ENCODE measurements at regions not wholly inside any gene's neighbourhood (a gene's known extent, or its start where the extent isn't known, plus 50 kb on each side); places are given as distances from the start of the nearest gene placed in this dataset.
"Not testable (repeated sequence)": the region's sequence is repeated elsewhere in the genome, so short reads cannot be mapped to it uniquely, and the experiment has no call there.

- Mint-ChIP-seq H3K4me3 (ENCODE audit: unreplicated experiment) (no peak overlapping the region), H3K27ac (ENCODE audit: unreplicated experiment) (no peak overlapping the region), H3K27me3 (ENCODE audit: low read depth) (no peaks in the 10 kb centered on the region), H3K36me3 (ENCODE audit: low read depth) (peaks cover 15% of the 10 kb centered on the region), H3K9me3 (ENCODE audit: low read depth) (no peaks in the 10 kb centered on the region), H3K4me1 (ENCODE audit: low read depth) (peaks cover 36% of the 10 kb centered on the region)
- TF ChIP-seq, protein P1, sequence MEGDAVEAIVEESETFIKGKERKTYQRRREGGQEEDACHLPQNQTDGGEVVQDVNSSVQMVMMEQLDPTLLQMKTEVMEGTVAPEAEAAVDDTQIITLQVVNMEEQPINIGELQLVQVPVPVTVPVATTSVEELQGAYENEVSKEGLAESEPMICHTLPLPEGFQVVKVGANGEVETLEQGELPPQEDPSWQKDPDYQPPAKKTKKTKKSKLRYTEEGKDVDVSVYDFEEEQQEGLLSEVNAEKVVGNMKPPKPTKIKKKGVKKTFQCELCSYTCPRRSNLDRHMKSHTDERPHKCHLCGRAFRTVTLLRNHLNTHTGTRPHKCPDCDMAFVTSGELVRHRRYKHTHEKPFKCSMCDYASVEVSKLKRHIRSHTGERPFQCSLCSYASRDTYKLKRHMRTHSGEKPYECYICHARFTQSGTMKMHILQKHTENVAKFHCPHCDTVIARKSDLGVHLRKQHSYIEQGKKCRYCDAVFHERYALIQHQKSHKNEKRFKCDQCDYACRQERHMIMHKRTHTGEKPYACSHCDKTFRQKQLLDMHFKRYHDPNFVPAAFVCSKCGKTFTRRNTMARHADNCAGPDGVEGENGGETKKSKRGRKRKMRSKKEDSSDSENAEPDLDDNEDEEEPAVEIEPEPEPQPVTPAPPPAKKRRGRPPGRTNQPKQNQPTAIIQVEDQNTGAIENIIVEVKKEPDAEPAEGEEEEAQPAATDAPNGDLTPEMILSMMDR (IDR thresholded peaks at IDR 0.05) = no peak
- DNase-seq (ENCODE audit: low spot score) = no peak
Observed at GRCh38 chr9:722388-722980, 119.0 kb upstream of the DMRT1 start.

- not testable (repeated sequence) for H3K9me3 Mint-ChIP-seq (ENCODE audit: low read depth); H3K4me3 Mint-ChIP-seq (ENCODE audit: unreplicated experiment); H3K27me3 Mint-ChIP-seq (ENCODE audit: low read depth); DNase-seq (ENCODE audit: low spot score); H3K27ac Mint-ChIP-seq (ENCODE audit: unreplicated experiment)
- Mint-ChIP-seq H3K36me3 (ENCODE audit: low read depth) (peaks cover 18% of the 10 kb centered on the region), H3K4me1 (ENCODE audit: low read depth) (peaks cover 32% of the 10 kb centered on the region)
Observed at GRCh38 chr9:724461-724860, 117.0 kb upstream of the DMRT1 start.

- Mint-ChIP-seq H3K4me3 (ENCODE audit: unreplicated experiment) (no peak overlapping the region), H3K36me3 (ENCODE audit: low read depth) (peaks cover 15% of the 10 kb centered on the region)
- DNase-seq (ENCODE audit: low spot score) = no peak
Observed at GRCh38 chr9:726005-726404, 115.5 kb upstream of the DMRT1 start.

GRCh38 chr9:727767-728166 lies 113.7 kb upstream of the DMRT1 start:
- Mint-ChIP-seq H3K27ac (ENCODE audit: unreplicated experiment) (peak overlapping the region; percentile 17), H3K36me3 (ENCODE audit: low read depth) (peaks cover 22% of the 10 kb centered on the region), H3K9me3 (ENCODE audit: low read depth) (no peaks in the 10 kb centered on the region), H3K4me1 (ENCODE audit: low read depth) (peaks cover 41% of the 10 kb centered on the region), H3K27me3 (ENCODE audit: low read depth) (no peaks in the 10 kb centered on the region), H3K4me3 (ENCODE audit: unreplicated experiment) (no peak overlapping the region)
- TF ChIP-seq, protein P1 (IDR thresholded peaks at IDR 0.05) = no peak
- DNase-seq (ENCODE audit: low spot score) = no peak

More at GRCh38 chr9:726005-726404, 115.5 kb upstream of the DMRT1 start:
- H3K9me3 Mint-ChIP-seq (ENCODE audit: low read depth) = no peaks in the 10 kb centered on the region
- peaks cover 34% of the 10 kb centered on the region for H3K4me1 Mint-ChIP-seq (ENCODE audit: low read depth)
- no peak overlapping the region for H3K27ac Mint-ChIP-seq (ENCODE audit: unreplicated experiment)
- H3K27me3 Mint-ChIP-seq (ENCODE audit: low read depth) = no peaks in the 10 kb centered on the region
- TF ChIP-seq, protein P1 (IDR thresholded peaks at IDR 0.05) = no peak

GRCh38 chr9:728535-728934 lies 113.0 kb upstream of the DMRT1 start:
- Mint-ChIP-seq H3K27me3 (ENCODE audit: low read depth) (no peaks in the 10 kb centered on the region), H3K4me3 (ENCODE audit: unreplicated experiment) (no peak overlapping the region), H3K36me3 (ENCODE audit: low read depth) (peaks cover 19% of the 10 kb centered on the region), H3K27ac (ENCODE audit: unreplicated experiment) (no peak overlapping the region), H3K4me1 (ENCODE audit: low read depth) (peaks cover 41% of the 10 kb centered on the region), H3K9me3 (ENCODE audit: low read depth) (no peaks in the 10 kb centered on the region)
- no peak for DNase-seq (ENCODE audit: low spot score)
- TF ChIP-seq, protein P1 (IDR thresholded peaks at IDR 0.05) = no peak

DNA sequence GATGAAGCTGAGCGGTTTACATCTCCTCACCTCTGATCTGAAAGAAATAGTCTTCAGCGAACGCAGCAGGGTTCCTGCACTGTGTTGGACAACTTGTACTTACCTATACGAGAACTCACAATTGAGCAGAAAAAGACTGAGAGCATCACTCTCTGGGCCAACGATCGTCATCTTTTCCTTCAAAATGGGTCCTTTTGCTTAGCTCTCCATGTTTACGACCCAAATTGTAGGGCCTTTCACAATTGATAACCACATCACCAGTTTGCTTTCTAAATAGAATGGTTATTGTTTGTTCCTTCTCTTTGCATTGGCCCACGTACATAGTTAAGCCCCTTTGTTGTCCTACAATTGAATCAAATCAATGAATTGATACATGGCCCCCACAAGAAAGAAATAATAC lies 110.0 kb upstream of the DMRT1 start:
- no peak for DNase-seq (ENCODE audit: low spot score)
- no peaks in the 10 kb centered on the region for H3K9me3 Mint-ChIP-seq (ENCODE audit: low read depth)
- no peak overlapping the region for H3K4me3 Mint-ChIP-seq (ENCODE audit: unreplicated experiment)
- no peaks in the 10 kb centered on the region for H3K27me3 Mint-ChIP-seq (ENCODE audit: low read depth)
- H3K4me1 Mint-ChIP-seq (ENCODE audit: low read depth) = peaks cover 46% of the 10 kb centered on the region
- TF ChIP-seq, protein P1 (IDR thresholded peaks at IDR 0.05) = no peak
- H3K36me3 Mint-ChIP-seq (ENCODE audit: low read depth) = peaks cover 18% of the 10 kb centered on the region
- peak overlapping the region; percentile 80 for H3K27ac Mint-ChIP-seq (ENCODE audit: unreplicated experiment)
